ENCODE measurements at regions not wholly inside any gene's neighbourhood (a gene's known extent, or its start where the extent isn't known, plus 50 kb on each side); places are given as distances from the start of the nearest gene placed in this dataset.
"Not testable (repeated sequence)": the region's sequence is repeated elsewhere in the genome, so short reads cannot be mapped to it uniquely, and the experiment has no call there.

- TF ChIP-seq, protein P1, sequence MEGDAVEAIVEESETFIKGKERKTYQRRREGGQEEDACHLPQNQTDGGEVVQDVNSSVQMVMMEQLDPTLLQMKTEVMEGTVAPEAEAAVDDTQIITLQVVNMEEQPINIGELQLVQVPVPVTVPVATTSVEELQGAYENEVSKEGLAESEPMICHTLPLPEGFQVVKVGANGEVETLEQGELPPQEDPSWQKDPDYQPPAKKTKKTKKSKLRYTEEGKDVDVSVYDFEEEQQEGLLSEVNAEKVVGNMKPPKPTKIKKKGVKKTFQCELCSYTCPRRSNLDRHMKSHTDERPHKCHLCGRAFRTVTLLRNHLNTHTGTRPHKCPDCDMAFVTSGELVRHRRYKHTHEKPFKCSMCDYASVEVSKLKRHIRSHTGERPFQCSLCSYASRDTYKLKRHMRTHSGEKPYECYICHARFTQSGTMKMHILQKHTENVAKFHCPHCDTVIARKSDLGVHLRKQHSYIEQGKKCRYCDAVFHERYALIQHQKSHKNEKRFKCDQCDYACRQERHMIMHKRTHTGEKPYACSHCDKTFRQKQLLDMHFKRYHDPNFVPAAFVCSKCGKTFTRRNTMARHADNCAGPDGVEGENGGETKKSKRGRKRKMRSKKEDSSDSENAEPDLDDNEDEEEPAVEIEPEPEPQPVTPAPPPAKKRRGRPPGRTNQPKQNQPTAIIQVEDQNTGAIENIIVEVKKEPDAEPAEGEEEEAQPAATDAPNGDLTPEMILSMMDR (IDR thresholded peaks at IDR 0.05; ENCODE audit: low read depth, low read length), result no peak
- DNase-seq (ENCODE audit: extremely low read depth, low read depth), result no peak
Measured at GRCh38 chr12:69168363-69168762, 71.0 kb upstream of the CPSF6 start.

GRCh38 chr12:69168828-69169227, 70.5 kb upstream of the CPSF6 start:
- DNase-seq (ENCODE audit: extremely low read depth, low read depth), result no peak
- TF ChIP-seq, protein P1 (IDR thresholded peaks at IDR 0.05; ENCODE audit: low read depth, low read length), result no peak

- no peak for DNase-seq (ENCODE audit: extremely low read depth, low read depth)
- TF ChIP-seq, protein P1 (IDR thresholded peaks at IDR 0.05; ENCODE audit: low read depth, low read length), result no peak
Measured at GRCh38 chr12:69170293-69170692, 69.1 kb upstream of the CPSF6 start.

DNA sequence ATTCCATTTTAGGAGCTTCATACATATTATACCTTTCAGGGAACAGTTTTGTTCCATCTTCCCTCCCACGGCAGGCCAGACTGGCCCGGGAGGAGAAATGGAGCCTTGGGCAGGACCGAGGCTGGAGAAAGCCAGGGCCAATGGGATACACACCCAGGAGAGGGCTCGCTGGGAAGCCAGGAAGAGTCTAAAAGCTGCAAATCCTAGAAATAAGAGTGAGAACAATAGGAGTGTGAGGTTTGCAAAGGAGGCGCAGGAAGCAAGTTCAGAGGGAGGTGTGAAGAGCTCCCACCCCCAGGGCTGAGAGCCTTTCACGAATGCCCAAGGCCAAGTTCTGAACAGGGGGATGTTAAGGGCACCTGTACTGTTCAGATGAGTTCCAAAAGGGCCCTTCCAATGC, 67.5 kb upstream of the CPSF6 start:
- DNase-seq (ENCODE audit: extremely low read depth, low read depth), result no peak
- TF ChIP-seq, protein P1 (IDR thresholded peaks at IDR 0.05; ENCODE audit: low read depth, low read length), result no peak

GRCh38 chr12:69172491-69172890, 66.9 kb upstream of the CPSF6 start:
- TF ChIP-seq, protein P1 (IDR thresholded peaks at IDR 0.05; ENCODE audit: low read depth, low read length), result no peak

GRCh38 chr12:69173368-69173767, 66.0 kb upstream of the CPSF6 start:
- TF ChIP-seq, protein P1 (IDR thresholded peaks at IDR 0.05; ENCODE audit: low read depth, low read length), result no peak
- no peak for DNase-seq (ENCODE audit: extremely low read depth, low read depth)

More at GRCh38 chr12:69172491-69172890, 66.9 kb upstream of the CPSF6 start:
- DNase-seq (ENCODE audit: extremely low read depth, low read depth), result no peak

- TF ChIP-seq, protein P1 (IDR thresholded peaks at IDR 0.05; ENCODE audit: low read depth, low read length), result no peak
- no peak for DNase-seq (ENCODE audit: extremely low read depth, low read depth)
Measured at GRCh38 chr12:69179786-69180185, 59.6 kb upstream of the CPSF6 start.

DNA sequence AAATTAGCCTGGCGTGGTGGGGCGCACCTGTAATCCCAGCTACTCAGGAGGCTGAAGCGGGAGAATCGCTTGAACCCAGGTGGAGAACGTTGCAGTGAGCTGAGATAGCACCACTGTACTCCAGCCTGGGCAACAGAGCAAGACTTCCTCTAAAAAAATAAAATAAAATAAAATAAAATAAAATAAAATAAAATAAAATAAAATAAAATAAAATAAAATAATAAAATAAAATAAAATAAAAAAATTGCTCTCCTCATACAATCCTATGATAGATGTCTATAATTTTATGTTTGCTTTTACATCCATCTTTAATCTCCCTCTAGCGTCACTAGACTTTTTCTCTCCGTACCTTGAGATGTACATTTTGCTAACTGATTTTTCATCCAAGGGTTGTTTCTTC, 51.8 kb upstream of the CPSF6 start:
- DNase-seq (ENCODE audit: extremely low read depth, low read depth), result not testable (repeated sequence)
